Chondrocyte (in vitro differentiated cells): ENCODE measurements at regions not wholly inside any gene's neighbourhood (a gene's known extent, or its start where the extent isn't known, plus 50 kb on each side); places are given as distances from the start of the nearest gene placed in this dataset.
"Not testable (repeated sequence)": the region's sequence is repeated elsewhere in the genome, so short reads cannot be mapped to it uniquely, and the experiment has no call there.

Source experiments
- DNase-seq: peaks from one replicate; pipeline ENCODE4 v3.0.0; 2021; ENCODE audit warnings: mixed read lengths, low spot score
- H3K27ac Mint-ChIP-seq: one replicate; pipeline ENCODE4 v1.8.0; 2021; ENCODE audit warnings: mild to moderate bottlenecking, moderate library complexity, mixed read lengths; ENCODE audit not compliant: unreplicated experiment
- H3K27me3 Mint-ChIP-seq: 2 replicates; pipeline ENCODE4 v1.8.0; 2021; ENCODE audit warnings: low read depth, mixed read lengths
- H3K36me3 Mint-ChIP-seq: 2 replicates; pipeline ENCODE4 v1.8.0; 2021; ENCODE audit warnings: low read depth, mixed read lengths
- H3K4me1 Mint-ChIP-seq: 2 replicates; pipeline ENCODE4 v1.8.0; 2021; ENCODE audit warnings: low read depth, mild to moderate bottlenecking, mixed read lengths
- H3K4me3 Mint-ChIP-seq: one replicate; pipeline ENCODE4 v1.8.0; 2021; ENCODE audit warnings: mild to moderate bottlenecking, moderate library complexity, mixed read lengths; ENCODE audit not compliant: unreplicated experiment
- H3K9me3 Mint-ChIP-seq: 2 replicates; pipeline ENCODE4 v1.8.0; 2021; ENCODE audit warnings: low read depth, mixed read lengths
- CTCF ChIP-seq: fragments of 200-600 bp; sonication (generic); IDR thresholded peaks from 2 replicates; pipeline ENCODE4 v1.5.0; 2021; ENCODE audit warnings: antibody characterized with exemption, mild to moderate bottlenecking, moderate library complexity

DNA sequence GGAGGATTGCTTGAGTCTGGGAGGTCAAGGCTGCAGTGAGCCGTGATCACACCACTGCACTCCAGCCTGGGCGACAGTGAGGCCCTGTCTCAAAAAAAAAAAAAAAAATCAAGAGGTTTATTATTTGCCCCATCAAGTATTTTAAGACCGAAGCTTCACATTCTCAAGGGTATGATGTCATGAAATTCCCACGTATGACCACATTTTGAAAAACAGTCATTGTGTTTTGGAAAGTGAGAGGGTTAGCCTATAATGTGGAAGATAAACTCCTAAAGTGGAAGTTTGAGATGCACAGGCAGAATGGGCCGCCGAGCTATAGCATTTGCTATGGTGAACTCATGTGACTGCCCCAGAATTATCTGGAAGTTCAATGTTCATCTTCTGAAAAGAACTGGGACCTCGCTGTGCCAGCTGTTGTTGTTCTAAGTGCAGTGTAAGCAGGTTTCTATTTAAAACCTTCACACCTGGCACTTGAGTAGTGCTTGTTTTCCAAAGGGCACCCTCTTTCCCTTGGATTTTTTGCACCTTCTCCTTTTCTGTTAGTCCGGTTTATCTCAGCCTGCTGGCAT is 96.9 kb upstream of the SLC25A33 start:
- H3K27me3 Mint-ChIP-seq, result no peaks in the 10 kb centered on the region
- no peak overlapping the region for H3K4me3 Mint-ChIP-seq
- H3K36me3 Mint-ChIP-seq, result no peaks in the 10 kb centered on the region
- TF ChIP-seq CTCF, result no peak
- H3K9me3 Mint-ChIP-seq, result no peaks in the 10 kb centered on the region
- DNase-seq, result no peak
- H3K4me1 Mint-ChIP-seq, result peaks cover 95% of the 10 kb centered on the region
- peak overlapping the region; percentile 99 for H3K27ac Mint-ChIP-seq

DNA sequence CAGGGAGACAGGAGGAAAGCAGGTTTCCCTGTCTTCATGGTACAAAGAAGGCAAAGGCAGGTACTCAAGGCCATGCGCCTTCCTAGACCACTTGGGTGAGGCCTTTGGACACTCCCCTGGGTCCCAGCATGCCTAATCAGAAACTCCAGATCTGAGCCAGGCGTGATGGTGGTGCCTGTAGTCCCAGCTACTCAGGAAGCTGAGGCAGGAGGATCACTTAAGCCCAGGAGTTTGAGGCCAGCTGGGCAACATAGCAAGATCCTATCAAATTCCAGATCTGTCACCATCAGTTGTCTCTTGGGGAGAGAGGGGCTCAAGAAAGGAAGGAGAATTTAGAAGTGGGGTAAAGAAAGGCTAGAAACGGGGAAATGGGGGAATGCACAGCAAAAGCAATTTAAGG is 96.3 kb upstream of the SLC25A33 start:
- H3K27ac Mint-ChIP-seq, result peak overlapping the region; percentile 99
- DNase-seq, result no peak
- H3K9me3 Mint-ChIP-seq, result no peaks in the 10 kb centered on the region
- no peaks in the 10 kb centered on the region for H3K36me3 Mint-ChIP-seq
- no peak overlapping the region for H3K4me3 Mint-ChIP-seq
- no peaks in the 10 kb centered on the region for H3K27me3 Mint-ChIP-seq
- peaks cover 94% of the 10 kb centered on the region for H3K4me1 Mint-ChIP-seq
- no peak for TF ChIP-seq CTCF

DNA sequence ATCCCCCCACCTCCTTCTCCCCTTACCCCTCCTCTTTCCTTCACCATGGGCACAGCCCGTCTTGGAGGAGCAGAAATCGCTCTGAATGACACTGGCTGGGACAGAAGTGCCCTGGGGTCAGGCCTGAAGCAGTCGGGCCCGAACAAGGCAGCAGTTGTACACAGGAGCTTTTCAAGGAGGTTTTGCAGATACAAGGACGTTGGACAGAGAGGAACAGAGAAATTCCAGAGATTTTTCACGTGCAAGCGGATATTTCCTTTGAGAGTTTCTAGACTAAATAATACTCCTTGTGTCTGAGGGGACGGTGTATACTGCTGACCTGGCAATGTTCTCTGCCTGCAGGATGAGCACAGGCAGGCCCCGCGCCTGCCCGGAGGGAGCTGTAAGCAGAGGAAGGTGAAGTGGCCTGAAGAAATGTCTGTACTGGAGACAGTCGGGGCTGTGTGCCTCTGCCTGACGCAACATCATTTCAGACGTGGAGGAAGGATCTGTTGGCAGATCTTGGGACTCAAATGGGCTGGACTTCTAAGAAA is 95.3 kb upstream of the SLC25A33 start:
- peak overlapping the region; percentile 99 for H3K27ac Mint-ChIP-seq
- no peak for DNase-seq
- H3K36me3 Mint-ChIP-seq, result no peaks in the 10 kb centered on the region
- H3K4me1 Mint-ChIP-seq, result peaks cover 94% of the 10 kb centered on the region
- H3K4me3 Mint-ChIP-seq, result peak overlapping the region; percentile 37
- H3K9me3 Mint-ChIP-seq, result no peaks in the 10 kb centered on the region
- no peaks in the 10 kb centered on the region for H3K27me3 Mint-ChIP-seq
- TF ChIP-seq CTCF, result no peak

- Mint-ChIP-seq H3K27ac (peak overlapping the region; percentile 99), H3K9me3 (no peaks in the 10 kb centered on the region), H3K27me3 (no peaks in the 10 kb centered on the region), H3K36me3 (no peaks in the 10 kb centered on the region), H3K4me1 (peaks cover 94% of the 10 kb centered on the region), H3K4me3 (no peak overlapping the region)
- DNase-seq, result no peak
- no peak for TF ChIP-seq CTCF
These were observed 94.7 kb upstream of the SLC25A33 start for GRCh38 chr1:9444532-9444931.

- not testable (repeated sequence) for DNase-seq, H3K9me3 Mint-ChIP-seq, H3K36me3 Mint-ChIP-seq, H3K27me3 Mint-ChIP-seq, H3K4me3 Mint-ChIP-seq
- Mint-ChIP-seq H3K27ac (peak overlapping the region; percentile 99), H3K4me1 (peaks cover 96% of the 10 kb centered on the region)
These were observed 94.2 kb upstream of the SLC25A33 start for GRCh38 chr1:9445081-9445480.
